Mesenchymal stem cell (in vitro differentiated cells and primary cell): ENCODE measurements at regions not wholly inside any gene's neighbourhood (a gene's known extent, or its start where the extent isn't known, plus 50 kb on each side); places are given as distances from the start of the nearest gene placed in this dataset.

Experiments used
- DNase-seq: peaks from one replicate; pipeline ENCODE4 v3.0.0-alpha.2; 2013
- H2AFZ ChIP-seq: one replicate; pipeline ENCODE4 v1.6.1; 2013; ENCODE audit warnings: low read depth, mild to moderate bottlenecking, control low read depth, inconsistent platforms, low read length, moderate library complexity
- H2AK5ac ChIP-seq: 2 replicates; pipeline ENCODE4 v1.6.1; 2013; ENCODE audit warnings: low read length, moderate library complexity, mild to moderate bottlenecking, inconsistent platforms; ENCODE audit not compliant: severe bottlenecking
- H2BK120ac ChIP-seq: one replicate; pipeline ENCODE4 v1.6.1; 2013; ENCODE audit warnings: low read depth, mild to moderate bottlenecking, inconsistent platforms, low read length, moderate library complexity
- H2BK12ac ChIP-seq, 2 experiments: one replicate each; pipeline ENCODE4 v1.6.1; 2013; ENCODE audit warnings: inconsistent platforms in 2 of 2, low read length in 2 of 2, mild to moderate bottlenecking in 2 of 2, moderate library complexity in 2 of 2, control low read depth in 1 of 2
- H2BK15ac ChIP-seq: one replicate; pipeline ENCODE4 v1.6.1; 2013; ENCODE audit warnings: mild to moderate bottlenecking, low read depth, inconsistent platforms; ENCODE audit not compliant: poor library complexity, severe bottlenecking
- H2BK5ac ChIP-seq: 2 replicates; pipeline ENCODE4 v1.6.1; 2013; ENCODE audit warnings: low read depth, mild to moderate bottlenecking, low read length, control low read depth, inconsistent platforms; ENCODE audit not compliant: poor library complexity, severe bottlenecking
- H3K14ac ChIP-seq, 2 experiments: one replicate each; pipeline ENCODE4 v1.6.1; 2013; ENCODE audit warnings: inconsistent platforms in 2 of 2, low read length in 2 of 2, control low read depth in 1 of 2, mild to moderate bottlenecking in 1 of 2, moderate library complexity in 1 of 2
- H3K18ac ChIP-seq, 2 experiments: one replicate each; pipeline ENCODE4 v1.6.1; 2013; ENCODE audit warnings: inconsistent platforms in 2 of 2, low read length in 2 of 2, control low read depth in 1 of 2, low read depth in 1 of 2, mild to moderate bottlenecking in 1 of 2
- H3K23ac ChIP-seq, 2 experiments: one replicate each; pipeline ENCODE4 v1.6.1; 2013; ENCODE audit warnings: inconsistent platforms in 2 of 2, low read length in 2 of 2, mild to moderate bottlenecking in 2 of 2, moderate library complexity in 2 of 2, control low read depth in 1 of 2
- H3K27ac ChIP-seq: 2 replicates; pipeline ENCODE4 v1.5.1; 2013; ENCODE audit warnings: mild to moderate bottlenecking, moderate library complexity, low read length, control low read depth, inconsistent platforms; ENCODE audit not compliant: poor library complexity, severe bottlenecking
- H3K27me3 ChIP-seq, 2 experiments: 2 replicates each; pipeline versions ENCODE4 v1.6.1 to v1.7.0; 2013; ENCODE audit warnings: low read length in 2 of 2, mild to moderate bottlenecking in 2 of 2, moderate library complexity in 2 of 2, control low read depth in 1 of 2, inconsistent platforms in 1 of 2; ENCODE audit not compliant: control insufficient read depth in 1 of 2, insufficient read depth in 1 of 2
- H3K36me3 ChIP-seq, 2 experiments: 2 replicates each; pipeline versions ENCODE4 v1.6.1 to v1.7.0; 2013; ENCODE audit warnings: low read length in 2 of 2, control low read depth in 1 of 2, inconsistent platforms in 1 of 2, low read depth in 1 of 2, mild to moderate bottlenecking in 1 of 2; ENCODE audit not compliant: insufficient read depth in 2 of 2, control insufficient read depth in 1 of 2
- H3K4ac ChIP-seq, 2 experiments: one replicate each; pipeline ENCODE4 v1.6.1; 2013; ENCODE audit warnings: inconsistent platforms in 2 of 2, low read length in 2 of 2, mild to moderate bottlenecking in 2 of 2, moderate library complexity in 2 of 2, control low read depth in 1 of 2, low read depth in 1 of 2
- H3K4me1 ChIP-seq: 2 replicates; pipeline ENCODE4 v1.6.1; 2013; ENCODE audit warnings: low read depth, low read length, control low read depth; ENCODE audit not compliant: control insufficient read depth, insufficient read depth
- H3K4me2 ChIP-seq: 2 replicates; pipeline ENCODE4 v1.6.1; 2013; ENCODE audit warnings: low read length, mild to moderate bottlenecking, inconsistent platforms; ENCODE audit not compliant: poor library complexity, severe bottlenecking
- H3K4me3 ChIP-seq, 2 experiments: 2 replicates each; pipeline versions ENCODE4 v1.5.1 to v1.7.0; 2013; ENCODE audit warnings: low read length in 2 of 2, mild to moderate bottlenecking in 2 of 2, control low read depth in 1 of 2, low read depth in 1 of 2; ENCODE audit not compliant: insufficient read depth in 1 of 2
- H3K79me1 ChIP-seq: replicated peaks from 2 replicates; pipeline ENCODE4 v1.6.1; 2013; ENCODE audit warnings: mild to moderate bottlenecking, control low read depth, low read length, inconsistent platforms; ENCODE audit not compliant: poor library complexity, severe bottlenecking
- H3K9ac ChIP-seq: 2 replicates; pipeline ENCODE4 v1.7.0; 2013; ENCODE audit warnings: mild to moderate bottlenecking, low read length, moderate library complexity
- H3K9me3 ChIP-seq: 2 replicates; pipeline ENCODE4 v1.7.0; 2013; ENCODE audit warnings: mild to moderate bottlenecking, low read length; ENCODE audit not compliant: control insufficient read depth
- H4K8ac ChIP-seq: one replicate; pipeline ENCODE4 v1.6.1; 2013; ENCODE audit warnings: inconsistent platforms, mild to moderate bottlenecking, low read length, moderate library complexity
- H4K91ac ChIP-seq: one replicate; pipeline ENCODE4 v1.6.1; 2013; ENCODE audit warnings: mild to moderate bottlenecking, low read length, inconsistent platforms
- WGBS: methylation state at CpG from one replicate; pipeline ENCODE4 v1.1.7; 2013; ENCODE audit warnings: mixed read lengths; 5-methylcytosine and 5-hydroxymethylcytosine counted together

DNA sequence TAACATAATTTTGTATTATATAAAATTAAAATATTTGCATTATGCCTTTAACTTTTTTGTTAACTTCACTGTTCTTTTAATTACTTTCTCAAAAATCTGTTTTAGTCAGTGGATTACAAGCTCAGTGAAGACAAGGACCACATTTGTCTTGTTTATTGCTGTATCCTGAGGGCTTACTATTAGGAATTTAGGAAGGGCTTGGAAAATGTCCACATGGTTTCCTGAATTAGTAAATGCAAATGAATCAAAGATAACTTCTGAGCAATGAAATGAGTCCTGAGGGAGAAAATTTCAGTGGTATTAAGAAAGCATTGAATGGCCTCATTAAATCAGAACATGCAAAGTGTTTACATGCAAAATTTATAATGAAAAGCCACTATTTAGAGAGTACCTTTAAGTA, 1293.2 kb upstream of the GOT2 start:
- Histone ChIP-seq H2BK120ac (no peak overlapping the region), H2BK12ac (no peak overlapping the region), H3K4me2 (no peak overlapping the region), H3K4me3 (no peak overlapping the region), H2AK5ac (no peak overlapping the region), H4K91ac (no peak overlapping the region), H2BK15ac (no peak overlapping the region), H3K36me3 (no peaks in the 10 kb centered on the region), H3K4ac (no peak overlapping the region), H3K18ac (no peak overlapping the region), H3K79me1 (no peaks in the 10 kb centered on the region), H3K4me1 (no peaks in the 10 kb centered on the region), H3K23ac (no peak overlapping the region), H3K27ac (no peak overlapping the region), H2AFZ (no peak overlapping the region), H3K9me3 (no peaks in the 10 kb centered on the region), H2BK5ac (no peak overlapping the region), H4K8ac (no peak overlapping the region), H3K9ac (no peak overlapping the region), H3K14ac (no peak overlapping the region), H3K27me3 (no peaks in the 10 kb centered on the region)
- no peak for DNase-seq

DNA sequence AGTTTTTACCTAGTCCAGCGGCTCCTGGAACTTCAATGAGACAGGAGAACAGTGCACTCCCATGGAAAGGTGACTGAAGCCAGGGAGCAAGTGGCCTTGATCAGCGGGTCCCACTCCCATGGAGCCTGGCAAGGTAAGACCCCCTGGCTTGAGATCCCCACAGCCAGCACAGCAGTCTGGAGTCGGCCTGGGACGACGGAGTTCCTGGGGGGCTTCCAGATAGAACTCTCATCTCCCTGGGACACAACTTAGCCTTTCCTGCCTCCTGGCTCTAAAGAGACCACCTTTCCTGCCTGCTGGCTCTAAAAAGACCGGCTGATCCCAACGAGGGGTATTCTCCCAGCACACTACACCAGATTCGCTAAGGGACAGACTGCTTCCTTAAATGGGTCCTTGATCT, 1279.0 kb upstream of the GOT2 start:
- Histone ChIP-seq H2BK5ac (no peak overlapping the region), H4K91ac (no peak overlapping the region), H3K4me1 (no peaks in the 10 kb centered on the region), H2AFZ (no peak overlapping the region), H3K18ac (no peak overlapping the region), H3K27ac (no peak overlapping the region), H3K4ac (no peak overlapping the region), H2BK120ac (no peak overlapping the region), H3K14ac (no peak overlapping the region), H3K27me3 (no peaks in the 10 kb centered on the region), H3K36me3 (no peaks in the 10 kb centered on the region), H2AK5ac (no peak overlapping the region), H3K23ac (no peak overlapping the region), H2BK12ac (no peak overlapping the region), H3K79me1 (no peaks in the 10 kb centered on the region), H4K8ac (no peak overlapping the region), H2BK15ac (no peak overlapping the region), H3K9ac (no peak overlapping the region), H3K4me2 (no peak overlapping the region), H3K4me3 (no peak overlapping the region), H3K9me3 (no peaks in the 10 kb centered on the region)
- DNase-seq, result no peak
- 90% methylated on average over 8 of the region's 8 CpGs for WGBS

DNA sequence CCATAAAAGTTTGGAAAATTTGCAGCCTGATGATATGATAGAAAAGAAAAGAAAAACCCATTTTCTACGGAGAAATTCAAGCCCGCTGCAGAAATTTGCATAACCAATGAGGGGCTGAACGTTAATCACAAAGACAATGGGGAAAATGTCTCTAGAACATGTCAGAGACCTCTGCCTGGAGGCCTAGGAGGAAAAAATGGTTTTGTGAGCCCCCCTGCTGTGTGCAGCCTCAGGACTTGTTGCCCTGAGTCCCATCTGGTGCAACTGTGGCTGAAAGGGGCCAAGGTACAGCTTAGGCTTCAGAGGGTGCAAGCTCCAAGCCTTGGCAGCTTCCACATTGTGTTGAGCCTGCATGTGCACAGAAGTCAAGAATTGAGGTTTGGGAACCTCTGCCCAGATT, 1267.4 kb upstream of the GOT2 start:
- Histone ChIP-seq H3K14ac (no peak overlapping the region), H3K4me2 (no peak overlapping the region), H3K79me1 (no peaks in the 10 kb centered on the region), H2AFZ (no peak overlapping the region), H3K4ac (no peak overlapping the region), H3K4me3 (no peak overlapping the region), H3K27me3 (no peaks in the 10 kb centered on the region), H2BK15ac (no peak overlapping the region), H3K27ac (no peak overlapping the region), H2BK5ac (no peak overlapping the region), H3K4me1 (no peaks in the 10 kb centered on the region), H2BK120ac (no peak overlapping the region), H3K18ac (no peak overlapping the region), H2BK12ac (no peak overlapping the region), H3K23ac (no peak overlapping the region), H4K8ac (no peak overlapping the region), H3K9me3 (no peaks in the 10 kb centered on the region), H3K36me3 (no peaks in the 10 kb centered on the region), H4K91ac (no peak overlapping the region), H2AK5ac (no peak overlapping the region), H3K9ac (no peak overlapping the region)
- no peak for DNase-seq
- WGBS, result 45% methylated on average over 3 of the region's 3 CpGs

DNA sequence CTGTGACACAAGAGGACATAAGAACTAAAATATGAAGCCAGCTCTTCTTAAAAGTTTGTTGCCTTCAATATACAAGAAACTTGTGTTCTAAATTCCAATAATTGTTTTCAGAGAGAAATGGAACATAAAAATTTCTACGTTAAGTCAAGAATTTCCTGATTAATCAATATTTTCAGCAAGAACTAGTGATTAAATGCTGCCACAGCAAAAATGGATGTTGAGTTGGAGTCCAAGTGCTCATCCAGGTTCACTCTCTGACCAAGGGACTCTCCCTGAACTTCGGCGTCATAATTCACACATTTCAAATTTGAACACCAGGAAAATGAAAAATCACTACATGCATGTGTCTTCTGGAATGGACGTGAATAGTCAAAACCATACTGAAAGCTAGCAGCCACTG, 1263.6 kb upstream of the GOT2 start:
- no peak overlapping the region for H3K18ac ChIP-seq
- H3K14ac ChIP-seq, result no peak overlapping the region
- no peak overlapping the region for H3K9ac ChIP-seq
- 78% methylated on average over 3 of the region's 4 CpGs for WGBS
- no peaks in the 10 kb centered on the region for H3K9me3 ChIP-seq
- no peak overlapping the region for H3K4me3 ChIP-seq
- H3K4me2 ChIP-seq, result no peak overlapping the region
- H3K27me3 ChIP-seq, result no peaks in the 10 kb centered on the region
- H3K4me1 ChIP-seq, result no peaks in the 10 kb centered on the region
- no peak overlapping the region for H3K23ac ChIP-seq
- H3K36me3 ChIP-seq, result no peaks in the 10 kb centered on the region
- H3K27ac ChIP-seq, result no peak overlapping the region
- no peak overlapping the region for H2BK15ac ChIP-seq
- H4K91ac ChIP-seq, result no peak overlapping the region
- no peak overlapping the region for H2AK5ac ChIP-seq
- DNase-seq, result no peak
- no peak overlapping the region for H3K4ac ChIP-seq
- H2BK120ac ChIP-seq, result no peak overlapping the region
- H2BK12ac ChIP-seq, result no peak overlapping the region
- no peaks in the 10 kb centered on the region for H3K79me1 ChIP-seq
- H4K8ac ChIP-seq, result no peak overlapping the region
- H2AFZ ChIP-seq, result no peak overlapping the region
- H2BK5ac ChIP-seq, result no peak overlapping the region
